GM12878 (cell line): ENCODE measurements at regions not wholly inside any gene's neighbourhood (a gene's known extent, or its start where the extent isn't known, plus 50 kb on each side); places are given as distances from the start of the nearest gene placed in this dataset.

Experiments
- ATAC-seq: fragments of 200-7000 bp; cut with Tn5 transposase; 3 replicates; pipeline ENCODE4 v1.9.1; 2020; ENCODE audit warnings: mild to moderate bottlenecking, moderate library complexity
- BruUV-seq: library from RNA; stranded (reverse); fragments of 400-500 nt; replicated peaks from 2 replicates; lab custom pipeline; 2021; lab: Mats Ljungman, UMichigan
- CTCF ChIA-PET: fragments of 300-600 bp; sonication (Branson Sonifier 250); formaldehyde crosslinking; extraction: SDS; loops from one replicate; lab custom pipeline; 2021; ENCODE audit warnings: inconsistent platforms; lab: Yijun Ruan, JAX
- POLR2A ChIA-PET: fragments of 350-600 bp; formaldehyde crosslinking; extraction: SDS; loops from one replicate; lab custom pipeline; 2021; ENCODE audit warnings: inconsistent platforms; lab: Charles Lee
- RAD21 ChIA-PET: fragments of 300-600 bp; sonication (Branson Sonifier 250); formaldehyde crosslinking; loops from one replicate; lab custom pipeline; 2023; ENCODE audit warnings: antibody characterized with exemption; ENCODE audit not compliant: unreplicated experiment; lab: Charles Lee
- SMC1A ChIA-PET: fragments of 300-600 bp; sonication (Branson Sonifier 250); formaldehyde crosslinking; loops from one replicate; lab custom pipeline; 2023; ENCODE audit not compliant: unreplicated experiment, uncharacterized antibody; lab: Charles Lee
- DNase-seq: peaks from one replicate; pipeline ENCODE4 v3.0.0-alpha.2; 2011; ENCODE audit warnings: low read depth, low spot score
- FAIRE-seq: peaks from 3 replicates; lab custom pipeline; 2011; peaks lifted over from hg19 to GRCh38; lab: Jason Lieb, UNC
- H2AFZ ChIP-seq: 2 replicates; pipeline ENCODE4 v1.6.0; 2011; ENCODE audit warnings: low read depth, low read length, control low read depth; ENCODE audit not compliant: control insufficient read depth
- H3K27ac ChIP-seq: 2 replicates; pipeline ENCODE4 v1.5.1; 2011; ENCODE audit warnings: control low read depth; ENCODE audit not compliant: control insufficient read depth, insufficient read depth
- H3K27me3 ChIP-seq, 2 experiments: replicated peaks in 1 of 2; 2 replicates each; pipeline versions ENCODE4 v1.6.0 to v1.6.1; 2011; ENCODE audit warnings: low read length in 1 of 2; ENCODE audit not compliant: control insufficient read depth in 2 of 2, insufficient read depth in 2 of 2
- H3K36me3 ChIP-seq, 2 experiments: 2 replicates each; pipeline ENCODE4 v1.5.1; 2011; ENCODE audit warnings: low read length in 1 of 2; ENCODE audit not compliant: control insufficient read depth in 2 of 2, insufficient read depth in 2 of 2
- H3K4me1 ChIP-seq: 2 replicates; pipeline ENCODE4 v1.6.1; 2011; ENCODE audit warnings: mild to moderate bottlenecking, low read length, moderate library complexity, mixed read lengths; ENCODE audit not compliant: control insufficient read depth, insufficient read depth
- H3K4me2 ChIP-seq: 2 replicates; pipeline ENCODE4 v1.6.0; 2011; ENCODE audit warnings: control low read depth; ENCODE audit not compliant: control insufficient read depth, insufficient read depth
- H3K4me3 ChIP-seq: fragments of 200-600 bp; sonication (generic); 2 replicates; pipeline ENCODE4 v1.5.1; 2016
- H3K79me2 ChIP-seq: 2 replicates; pipeline ENCODE4 v1.6.0; 2011; ENCODE audit warnings: low read length; ENCODE audit not compliant: control insufficient read depth, insufficient read depth
- H3K9ac ChIP-seq: 2 replicates; pipeline ENCODE4 v1.8.0; 2011; ENCODE audit warnings: low read length, control low read depth, mixed read lengths; ENCODE audit not compliant: control insufficient read depth, insufficient read depth
- H3K9me3 ChIP-seq: replicated peaks from 3 replicates; pipeline ENCODE4 v1.5.1; 2011; ENCODE audit warnings: mild to moderate bottlenecking, low read length; ENCODE audit not compliant: control insufficient read depth, insufficient read depth
- H4K20me1 ChIP-seq: 2 replicates; pipeline ENCODE4 v1.6.0; 2011; ENCODE audit not compliant: control insufficient read depth, insufficient read depth
- CBX3 ChIP-seq: fragments of 200-600 bp; sonication (generic); IDR thresholded peaks from 2 replicates; pipeline ENCODE4 v1.6.1; 2016; ENCODE audit warnings: low read depth, borderline replicate concordance
- CBX5 ChIP-seq: sonication (generic); IDR thresholded peaks from 2 replicates; pipeline ENCODE4 v1.6.1; 2016; ENCODE audit warnings: low read depth, moderate library complexity, mild to moderate bottlenecking, inconsistent platforms
- CHD1 ChIP-seq: IDR thresholded peaks from 2 replicates; pipeline ENCODE4 v1.6.1; 2012; ENCODE audit warnings: low read depth, low read length, improper control_type of control experiment
- E2F8 ChIP-seq: fragments of 450-650 bp; IDR thresholded peaks from 2 replicates; pipeline ENCODE4 v1.6.1; 2018; ENCODE audit warnings: mild to moderate bottlenecking, low read depth, moderate library complexity; ENCODE audit not compliant: partially characterized antibody
- HDAC2 ChIP-seq: fragments of 200-600 bp; sonication (generic); IDR thresholded peaks from 2 replicates; pipeline ENCODE4 v1.6.1; 2017
- NR2C1 ChIP-seq: fragments of 450-650 bp; IDR thresholded peaks from 2 replicates; pipeline ENCODE4 v1.6.1; 2017; ENCODE audit warnings: antibody characterized with exemption, mild to moderate bottlenecking, moderate library complexity
- NR2F1 ChIP-seq: fragments of 450-650 bp; conservative IDR thresholded peaks from 2 replicates; pipeline ENCODE4 v1.6.1; 2017; ENCODE audit warnings: mild to moderate bottlenecking
- PBX3 ChIP-seq: IDR thresholded peaks from 2 replicates; pipeline ENCODE4 v1.6.1; 2011; ENCODE audit warnings: mild to moderate bottlenecking, low read depth, low read length, moderate library complexity; ENCODE audit not compliant: insufficient replicate concordance
- RELA ChIP-seq: fragments of 450-650 bp; IDR thresholded peaks from 2 replicates; pipeline ENCODE4 v1.8.0; 2014; ENCODE audit warnings: borderline replicate concordance; ENCODE audit not compliant: partially characterized antibody
- SMARCA5 ChIP-seq: fragments of 450-650 bp; IDR thresholded peaks from 2 replicates; pipeline ENCODE4 v1.6.1; 2017; ENCODE audit warnings: mild to moderate bottlenecking
- WRNIP1 ChIP-seq: IDR thresholded peaks from 2 replicates; pipeline ENCODE4 v1.6.1; 2011; ENCODE audit warnings: low read depth, low read length, improper control_type of control experiment, borderline replicate concordance
- YY1 ChIP-seq: IDR thresholded peaks from 2 replicates; pipeline ENCODE4 v1.6.1; 2011; ENCODE audit warnings: low read depth, mild to moderate bottlenecking, low read length
- ZNF217 ChIP-seq: fragments of 450-650 bp; IDR thresholded peaks from 2 replicates; pipeline ENCODE4 v1.6.1; 2017; ENCODE audit warnings: antibody characterized with exemption, mild to moderate bottlenecking
- WGBS: methylation state at CpG from one replicate; pipeline ENCODE4 v1.1.6; 2016; ENCODE audit warnings: low lambda C conversion rate; ENCODE audit not compliant: insufficient replicate concordance, insufficient coverage; ENCODE audit errors: missing lambda C conversion rate; 5-methylcytosine and 5-hydroxymethylcytosine counted together
- in situ Hi-C: fragments of 300-500 bp; cut with MboI; formaldehyde crosslinking; loops from 9 replicates; pipeline ENCODE4 v1.14.3; 2018; ENCODE audit warnings: mixed read lengths
- intact Hi-C: fragments of 100-400 bp; cut with micrococcal nuclease; formaldehyde crosslinking; loops from one replicate; pipeline ENCODE4 v1.14.2; 2022; ENCODE audit not compliant: unreplicated experiment

GRCh38 chr6:84512391-84512790, 252.0 kb downstream of the TBX18 start:
- intact Hi-C loops (no loop called here), in situ Hi-C loops (no loop called here)
- H4K20me1 ChIP-seq, result no peaks in the 10 kb centered on the region
- BruUV-seq, result no TSS peak
- CTCF ChIA-PET, result interaction anchor here (0.9 to 1.9 kb wide), 3 partner anchors 16 to 971 kb away, joined by 3 to 4 read pairs (median 3); no protein-coding TSS in a partner anchor
- H3K27ac ChIP-seq, result no peak overlapping the region
- RAD21 ChIA-PET, result no interaction called here
- H3K4me3 ChIP-seq, result no peak overlapping the region
- TF ChIP-seq WRNIP1 (no peak), YY1 (no peak), ZNF217 (no peak), SMARCA5 (no peak), NR2F1 (no peak), HDAC2 (no peak), CBX3 (no peak), NR2C1 (no peak), CHD1 (no peak), PBX3 (no peak), CBX5 (no peak), E2F8 (no peak), RELA (no peak)
- TF ChIP-seq, all 136 proteins: peak for 0
- Histone ChIP-seq H3K9me3 (no peaks in the 10 kb centered on the region), H3K4me1 (no peaks in the 10 kb centered on the region), H3K36me3 (no peaks in the 10 kb centered on the region), H2AFZ (no peak overlapping the region), H3K9ac (no peak overlapping the region), H3K4me2 (no peak overlapping the region), H3K27me3 (no peaks in the 10 kb centered on the region), H3K79me2 (no peaks in the 10 kb centered on the region)
- DNase-seq (no peak), ATAC-seq (no peak), FAIRE-seq (no peak)
- POLR2A ChIA-PET, result no interaction called here
- SMC1A ChIA-PET, result interaction anchor here (0.8 to 2.4 kb wide), 5 partner anchors 11 to 168 kb away, joined by 3 to 6 read pairs (median 4); no protein-coding TSS in a partner anchor
- 0% methylated on average over 2 of the region's 2 CpGs for WGBS
